ENCODE measurements at regions not wholly inside any gene's neighbourhood (a gene's known extent, or its start where the extent isn't known, plus 50 kb on each side); places are given as distances from the start of the nearest gene placed in this dataset.
"Not testable (repeated sequence)": the region's sequence is repeated elsewhere in the genome, so short reads cannot be mapped to it uniquely, and the experiment has no call there.

- Histone ChIP-seq H3K9me3 (no peaks in the 10 kb centered on the region), H3K4me3 (no peak overlapping the region), H3K4me1 (no peaks in the 10 kb centered on the region), H3K27me3 (ENCODE audit: low read depth) (no peaks in the 10 kb centered on the region), H3K27ac (no peak overlapping the region), H3K36me3 (no peaks in the 10 kb centered on the region)
- DNase-seq (no peak), ATAC-seq (no peak)
- intact Hi-C loops (cut with DNase I) = no loop called here
- TF ChIP-seq CTCF (IDR thresholded peaks at IDR 0.05) = no peak
Measured at GRCh38 chr13:61563645-61564044, 148.0 kb upstream of the PCDH20 start.

DNA sequence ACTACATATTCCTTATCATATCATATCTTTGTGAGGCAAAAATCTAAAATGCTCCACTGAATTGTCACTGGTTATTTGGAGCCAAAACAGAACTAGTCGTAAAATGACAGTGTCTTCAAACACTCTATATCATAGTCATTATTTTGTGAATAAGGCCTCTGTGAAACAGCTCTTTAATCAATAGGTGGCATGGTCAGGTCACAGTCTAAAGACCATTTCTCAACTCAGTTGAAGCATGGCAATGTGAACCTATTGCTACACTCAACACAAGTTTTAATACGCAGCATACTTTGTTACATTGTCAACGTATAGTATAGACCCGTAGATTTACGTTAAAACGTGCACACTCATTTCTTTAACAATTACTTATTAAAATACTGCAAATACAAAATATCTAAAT, 131.3 kb upstream of the PCDH20 start:
- no peak for ATAC-seq
- Histone ChIP-seq H3K27me3 (ENCODE audit: low read depth) (no peaks in the 10 kb centered on the region), H3K4me3 (no peak overlapping the region), H3K36me3 (no peaks in the 10 kb centered on the region), H3K27ac (no peak overlapping the region), H3K4me1 (no peaks in the 10 kb centered on the region), H3K9me3 (no peaks in the 10 kb centered on the region)
- TF ChIP-seq CTCF (IDR thresholded peaks at IDR 0.05) = no peak
- no peak for DNase-seq
- intact Hi-C loops (cut with DNase I) = no loop called here

DNA sequence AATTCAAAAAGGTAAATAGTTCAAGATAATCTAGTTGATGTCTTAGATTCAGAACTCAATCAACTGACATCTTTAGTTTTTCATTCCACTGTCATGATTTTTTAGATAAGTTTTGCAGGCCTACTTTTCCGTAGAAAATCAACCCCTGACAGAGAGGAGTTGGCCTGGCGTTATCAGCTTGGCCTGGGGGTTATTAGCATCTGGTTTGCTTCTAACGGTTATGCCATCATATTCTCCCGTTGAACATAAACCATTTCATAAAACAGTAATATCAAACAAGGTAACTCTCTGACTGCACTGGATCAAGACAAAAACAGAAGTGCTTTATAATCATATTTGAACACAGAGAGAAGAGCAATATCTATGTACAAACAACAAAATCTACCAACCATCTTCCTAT, 130.8 kb upstream of the PCDH20 start:
- H3K4me1 ChIP-seq = no peaks in the 10 kb centered on the region
- H3K36me3 ChIP-seq = no peaks in the 10 kb centered on the region
- no peak for ATAC-seq
- intact Hi-C loops (cut with DNase I) = no loop called here
- no peak for DNase-seq
- H3K27me3 ChIP-seq (ENCODE audit: low read depth) = no peaks in the 10 kb centered on the region
- H3K9me3 ChIP-seq = no peaks in the 10 kb centered on the region
- H3K4me3 ChIP-seq = no peak overlapping the region
- no peak overlapping the region for H3K27ac ChIP-seq
- TF ChIP-seq CTCF (IDR thresholded peaks at IDR 0.05) = no peak

DNA sequence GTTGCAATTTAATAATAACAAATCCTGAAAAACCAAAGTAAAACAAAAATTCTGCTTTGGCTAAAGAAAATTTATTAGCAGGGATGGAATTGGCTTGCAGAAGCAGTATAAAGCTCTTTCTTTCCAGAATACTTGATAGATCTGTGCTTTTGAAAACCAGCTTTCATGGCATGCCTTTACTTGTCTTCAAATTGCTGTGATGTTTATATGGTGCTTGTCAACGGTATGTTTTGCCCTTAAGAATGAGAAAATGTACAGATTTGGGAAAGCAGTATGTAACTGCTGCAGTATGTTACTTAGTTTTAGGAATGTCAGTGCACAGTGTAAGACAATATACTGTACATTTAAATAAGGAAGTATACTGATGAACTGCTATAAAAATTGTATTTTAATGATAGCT, 120.8 kb upstream of the PCDH20 start:
- intact Hi-C loops (cut with DNase I) = no loop called here
- no peak for ATAC-seq

GRCh38 chr13:61531383-61532065, 115.9 kb upstream of the PCDH20 start:
- Histone ChIP-seq H3K9me3 (no peaks in the 10 kb centered on the region), H3K4me1 (no peaks in the 10 kb centered on the region), H3K36me3 (no peaks in the 10 kb centered on the region), H3K4me3 (no peak overlapping the region), H3K27me3 (ENCODE audit: low read depth) (no peaks in the 10 kb centered on the region), H3K27ac (no peak overlapping the region)
- DNase-seq (no peak), ATAC-seq (no peak)
- no peak for TF ChIP-seq CTCF (IDR thresholded peaks at IDR 0.05)
- intact Hi-C loops (cut with DNase I) = no loop called here

More for the DNA sequence above, 120.8 kb upstream of the PCDH20 start:
- Histone ChIP-seq H3K36me3 (no peaks in the 10 kb centered on the region), H3K4me1 (no peaks in the 10 kb centered on the region), H3K27me3 (ENCODE audit: low read depth) (no peaks in the 10 kb centered on the region), H3K9me3 (no peaks in the 10 kb centered on the region), H3K4me3 (no peak overlapping the region), H3K27ac (no peak overlapping the region)
- TF ChIP-seq CTCF (IDR thresholded peaks at IDR 0.05) = no peak
- no peak for DNase-seq

GRCh38 chr13:61519214-61519613, 103.6 kb upstream of the PCDH20 start:
- DNase-seq; H3K27me3 ChIP-seq (ENCODE audit: low read depth); H3K27ac ChIP-seq; H3K36me3 ChIP-seq; H3K4me3 ChIP-seq; intact Hi-C loops (cut with DNase I); H3K4me1 ChIP-seq; ATAC-seq; H3K9me3 ChIP-seq: not testable (repeated sequence)

Data from lower lobe of right lung (tissue), 2 donors.